ENCODE measurements at regions not wholly inside any gene's neighbourhood (a gene's known extent, or its start where the extent isn't known, plus 50 kb on each side); places are given as distances from the start of the nearest gene placed in this dataset.
"Not testable (repeated sequence)": the region's sequence is repeated elsewhere in the genome, so short reads cannot be mapped to it uniquely, and the experiment has no call there.

GRCh38 chr2:132337135-132337534 is 79.5 kb upstream of the GPR39 start:
- SMC1A ChIA-PET (ENCODE audit: uncharacterized antibody, unreplicated experiment); RAD21 ChIA-PET (ENCODE audit: unreplicated experiment); H3K27me3 ChIP-seq (replicated peaks in 1 of 2; ENCODE audit: control insufficient read depth in 2 of 2, insufficient read depth in 2 of 2, low read length in 1 of 2); DNase-seq (ENCODE audit: low read depth, low spot score); H2AFZ ChIP-seq (ENCODE audit: control insufficient read depth, low read depth, low read length); CTCF ChIA-PET; BruUV-seq (replicated peaks); H3K4me1 ChIP-seq (ENCODE audit: control insufficient read depth, insufficient read depth, low read length); POLR2A ChIA-PET; FAIRE-seq; intact Hi-C loops (cut with micrococcal nuclease; ENCODE audit: unreplicated experiment); H3K9ac ChIP-seq (ENCODE audit: control insufficient read depth, insufficient read depth, low read length); H3K4me3 ChIP-seq; H3K9me3 ChIP-seq (replicated peaks; ENCODE audit: control insufficient read depth, insufficient read depth, low read length); in situ Hi-C loops (cut with MboI); H4K20me1 ChIP-seq (ENCODE audit: control insufficient read depth, insufficient read depth); ATAC-seq; H3K79me2 ChIP-seq (ENCODE audit: control insufficient read depth, insufficient read depth, low read length); H3K4me2 ChIP-seq (ENCODE audit: control insufficient read depth, insufficient read depth); H3K27ac ChIP-seq (ENCODE audit: control insufficient read depth, insufficient read depth); H3K36me3 ChIP-seq (ENCODE audit: control insufficient read depth in 2 of 2, insufficient read depth in 2 of 2, low read length in 1 of 2): not testable (repeated sequence)
- WGBS (ENCODE audit: insufficient coverage, insufficient replicate concordance, low lambda C conversion rate, missing lambda C conversion rate): 52% methylated on average over 11 of the region's 13 CpGs

- in situ Hi-C loops (cut with MboI); RAD21 ChIA-PET (ENCODE audit: unreplicated experiment): not testable (repeated sequence)
Measured at GRCh38 chr2:132337844-132338243, 78.8 kb upstream of the GPR39 start.

GRCh38 chr2:132347041-132347780 is 69.4 kb upstream of the GPR39 start:
- FAIRE-seq; H3K27me3 ChIP-seq (replicated peaks in 1 of 2; ENCODE audit: control insufficient read depth in 2 of 2, insufficient read depth in 2 of 2, low read length in 1 of 2); ATAC-seq; SMC1A ChIA-PET (ENCODE audit: uncharacterized antibody, unreplicated experiment); in situ Hi-C loops (cut with MboI); H3K9ac ChIP-seq (ENCODE audit: control insufficient read depth, insufficient read depth, low read length); H3K4me3 ChIP-seq; DNase-seq (ENCODE audit: low read depth, low spot score); H3K4me2 ChIP-seq (ENCODE audit: control insufficient read depth, insufficient read depth); intact Hi-C loops (cut with micrococcal nuclease; ENCODE audit: unreplicated experiment); H3K79me2 ChIP-seq (ENCODE audit: control insufficient read depth, insufficient read depth, low read length); H3K9me3 ChIP-seq (replicated peaks; ENCODE audit: control insufficient read depth, insufficient read depth, low read length); H3K4me1 ChIP-seq (ENCODE audit: control insufficient read depth, insufficient read depth, low read length); RAD21 ChIA-PET (ENCODE audit: unreplicated experiment); H4K20me1 ChIP-seq (ENCODE audit: control insufficient read depth, insufficient read depth); BruUV-seq (replicated peaks); H3K36me3 ChIP-seq (ENCODE audit: control insufficient read depth in 2 of 2, insufficient read depth in 2 of 2, low read length in 1 of 2); CTCF ChIA-PET; POLR2A ChIA-PET; H2AFZ ChIP-seq (ENCODE audit: control insufficient read depth, low read depth, low read length); H3K27ac ChIP-seq (ENCODE audit: control insufficient read depth, insufficient read depth): not testable (repeated sequence)
- WGBS (ENCODE audit: insufficient coverage, insufficient replicate concordance, low lambda C conversion rate, missing lambda C conversion rate): 44% methylated on average over 32 of the region's 34 CpGs

More at GRCh38 chr2:132337844-132338243, 78.8 kb upstream of the GPR39 start:
- WGBS (ENCODE audit: insufficient coverage, insufficient replicate concordance, low lambda C conversion rate, missing lambda C conversion rate): 25% methylated on average over 4 of the region's 5 CpGs
- DNase-seq (ENCODE audit: low read depth, low spot score); H2AFZ ChIP-seq (ENCODE audit: control insufficient read depth, low read depth, low read length); H3K9ac ChIP-seq (ENCODE audit: control insufficient read depth, insufficient read depth, low read length); SMC1A ChIA-PET (ENCODE audit: uncharacterized antibody, unreplicated experiment); H3K4me3 ChIP-seq; H3K27me3 ChIP-seq (replicated peaks in 1 of 2; ENCODE audit: control insufficient read depth in 2 of 2, insufficient read depth in 2 of 2, low read length in 1 of 2); H3K9me3 ChIP-seq (replicated peaks; ENCODE audit: control insufficient read depth, insufficient read depth, low read length); POLR2A ChIA-PET; ATAC-seq; H3K4me2 ChIP-seq (ENCODE audit: control insufficient read depth, insufficient read depth); H3K79me2 ChIP-seq (ENCODE audit: control insufficient read depth, insufficient read depth, low read length); intact Hi-C loops (cut with micrococcal nuclease; ENCODE audit: unreplicated experiment); H4K20me1 ChIP-seq (ENCODE audit: control insufficient read depth, insufficient read depth); BruUV-seq (replicated peaks); H3K4me1 ChIP-seq (ENCODE audit: control insufficient read depth, insufficient read depth, low read length); FAIRE-seq; H3K27ac ChIP-seq (ENCODE audit: control insufficient read depth, insufficient read depth); CTCF ChIA-PET; H3K36me3 ChIP-seq (ENCODE audit: control insufficient read depth in 2 of 2, insufficient read depth in 2 of 2, low read length in 1 of 2): not testable (repeated sequence)

Data from GM12878 (cell line).